Karpas-422 (cell line): ENCODE measurements at regions not wholly inside any gene's neighbourhood (a gene's known extent, or its start where the extent isn't known, plus 50 kb on each side); places are given as distances from the start of the nearest gene placed in this dataset.

ENCODE experiments used
- DNase-seq: peaks from one replicate; pipeline ENCODE4 v3.0.0-alpha.2; 2015
- H2AFZ ChIP-seq: fragments of 200-600 bp; sonication (generic); 2 replicates; pipeline ENCODE4 v1.6.1; 2014; ENCODE audit warnings: antibody characterized with exemption, low read length, mixed read lengths
- H3K27ac ChIP-seq: fragments of 200-600 bp; sonication (generic); 2 replicates; pipeline ENCODE4 v1.5.1; 2014; ENCODE audit warnings: mild to moderate bottlenecking, low read length, moderate library complexity
- H3K27me3 ChIP-seq: fragments of 200-600 bp; sonication (generic); 2 replicates; pipeline ENCODE4 v1.6.1; 2014; ENCODE audit warnings: low read length, mixed read lengths
- H3K36me3 ChIP-seq: fragments of 200-600 bp; sonication (generic); 2 replicates; pipeline ENCODE4 v1.6.1; 2014; ENCODE audit warnings: low read length, mixed read lengths; ENCODE audit not compliant: insufficient read depth
- H3K4me1 ChIP-seq: fragments of 200-600 bp; sonication (generic); 2 replicates; pipeline ENCODE4 v1.6.1; 2014; ENCODE audit warnings: mild to moderate bottlenecking, low read length, mixed read lengths
- H3K4me2 ChIP-seq: fragments of 200-600 bp; sonication (generic); 2 replicates; pipeline ENCODE4 v1.6.1; 2014; ENCODE audit warnings: low read length, low read depth, mild to moderate bottlenecking; ENCODE audit not compliant: poor library complexity, severe bottlenecking
- H3K4me3 ChIP-seq: fragments of 200-600 bp; sonication (generic); 2 replicates; pipeline ENCODE4 v1.5.1; 2014; ENCODE audit warnings: mild to moderate bottlenecking, antibody characterized with exemption, low read length, mixed read lengths
- H3K79me2 ChIP-seq: fragments of 200-600 bp; sonication (generic); 2 replicates; pipeline ENCODE4 v1.6.1; 2014; ENCODE audit warnings: mild to moderate bottlenecking, low read length, mixed read lengths
- H3K9ac ChIP-seq: fragments of 200-600 bp; sonication (generic); 2 replicates; pipeline ENCODE4 v1.6.0; 2014; ENCODE audit warnings: low read length
- H3K9me2 ChIP-seq: fragments of 200-600 bp; sonication (generic), shearing (Covaris generic); replicated peaks from 2 replicates; pipeline ENCODE4 v1.6.0; 2014; ENCODE audit warnings: mild to moderate bottlenecking, low read length, moderate library complexity; ENCODE audit not compliant: insufficient read depth
- H3K9me3 ChIP-seq: fragments of 300-700, 200-600 bp; sonication (generic); 2 replicates; pipeline ENCODE4 v1.6.1; 2014; ENCODE audit warnings: low read length, mixed read lengths
- H4K20me1 ChIP-seq: fragments of 200-600 bp; sonication (generic); 2 replicates; pipeline ENCODE4 v1.6.1; 2014; ENCODE audit warnings: mild to moderate bottlenecking, antibody characterized with exemption, low read length, low read depth; ENCODE audit not compliant: insufficient read depth

DNA sequence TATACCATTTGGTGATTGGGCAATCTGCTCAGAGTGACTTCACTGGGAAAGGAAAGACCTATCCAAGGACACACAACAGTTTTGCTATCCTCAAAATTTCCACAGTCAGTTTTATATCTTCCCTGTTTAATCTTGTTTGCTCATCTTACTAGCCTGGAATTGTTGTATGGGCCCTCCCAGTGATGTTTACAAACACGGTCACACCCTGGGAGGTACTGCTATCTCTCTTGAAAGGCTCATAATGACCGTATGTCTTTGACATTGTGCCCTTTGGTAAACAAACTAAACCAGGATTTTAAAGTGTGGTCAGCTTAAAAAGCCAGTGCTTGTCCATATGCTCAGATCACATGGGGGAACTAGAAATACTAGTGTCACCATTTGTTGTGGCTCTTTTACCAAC is 277.0 kb downstream of the CDH2 start:
- no peaks in the 10 kb centered on the region for H4K20me1 ChIP-seq
- H2AFZ ChIP-seq, result no peak overlapping the region
- peaks cover 19% of the 10 kb centered on the region; the same call in 1 of the 2 replicates for H3K9me3 ChIP-seq
- no peaks in the 10 kb centered on the region for H3K9me2 ChIP-seq
- no peaks in the 10 kb centered on the region for H3K36me3 ChIP-seq
- H3K4me2 ChIP-seq, result no peak overlapping the region
- no peaks in the 10 kb centered on the region for H3K27me3 ChIP-seq
- H3K79me2 ChIP-seq, result no peaks in the 10 kb centered on the region
- no peaks in the 10 kb centered on the region for H3K4me1 ChIP-seq
- no peak overlapping the region for H3K4me3 ChIP-seq
- H3K9ac ChIP-seq, result no peak overlapping the region
- DNase-seq, result no peak
- no peak overlapping the region for H3K27ac ChIP-seq

- Histone ChIP-seq H3K79me2 (no peaks in the 10 kb centered on the region), H3K27ac (no peak overlapping the region), H3K9me3 (peaks cover 24% of the 10 kb centered on the region), H3K9ac (no peak overlapping the region), H4K20me1 (no peaks in the 10 kb centered on the region), H3K9me2 (no peaks in the 10 kb centered on the region), H3K4me3 (no peak overlapping the region), H3K4me1 (no peaks in the 10 kb centered on the region), H3K4me2 (no peak overlapping the region), H3K27me3 (no peaks in the 10 kb centered on the region), H3K36me3 (no peaks in the 10 kb centered on the region), H2AFZ (no peak overlapping the region)
- no peak for DNase-seq
These were observed 282.2 kb downstream of the CDH2 start for GRCh38 chr18:27894746-27895145.

DNA sequence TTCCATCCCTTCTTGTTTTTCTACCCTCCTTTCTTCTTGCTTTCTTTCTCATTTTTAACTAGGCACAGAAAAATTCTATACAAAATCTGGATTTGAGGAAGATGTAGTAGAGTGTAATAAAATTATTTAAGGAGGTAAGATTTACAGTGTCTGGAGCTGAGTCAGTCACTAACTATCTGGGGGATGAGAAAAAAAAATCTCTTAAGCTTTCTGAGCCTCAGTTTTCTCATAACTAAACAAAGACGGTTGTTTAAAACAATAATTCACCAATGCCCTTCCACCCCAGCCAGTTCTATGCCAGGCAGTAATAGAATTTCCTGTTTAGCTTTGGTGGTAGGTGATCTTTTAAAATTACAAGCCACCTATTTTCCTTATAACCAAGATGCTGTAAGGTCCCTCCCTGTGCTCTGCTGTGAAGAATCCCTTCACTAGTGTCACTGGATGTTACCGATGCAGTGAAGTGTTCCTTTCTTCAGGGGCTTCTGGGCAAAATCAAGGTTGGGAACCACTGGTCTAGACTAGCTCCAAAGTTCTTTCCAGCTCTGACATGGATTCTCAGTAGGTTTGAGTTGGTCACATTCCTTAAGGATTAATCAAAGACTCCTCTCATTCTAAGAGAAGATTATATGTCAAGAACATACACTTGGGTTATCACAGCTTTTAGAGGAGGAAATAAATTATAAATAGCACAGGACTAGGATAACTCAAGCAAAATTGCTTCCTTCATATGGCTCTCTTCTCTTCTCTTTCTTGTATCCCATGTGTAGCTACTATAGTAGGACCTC is 289.0 kb downstream of the CDH2 start:
- Histone ChIP-seq H3K79me2 (no peaks in the 10 kb centered on the region), H3K9ac (no peak overlapping the region), H3K4me1 (no peaks in the 10 kb centered on the region), H3K9me2 (no peaks in the 10 kb centered on the region), H3K4me2 (no peak overlapping the region), H4K20me1 (no peaks in the 10 kb centered on the region), H2AFZ (no peak overlapping the region), H3K4me3 (no peak overlapping the region), H3K36me3 (no peaks in the 10 kb centered on the region), H3K9me3 (peaks cover 25% of the 10 kb centered on the region), H3K27me3 (no peaks in the 10 kb centered on the region), H3K27ac (no peak overlapping the region)
- no peak for DNase-seq

GRCh38 chr18:27887287-27887686 is 289.6 kb downstream of the CDH2 start:
- Histone ChIP-seq H3K9ac (no peak overlapping the region), H3K4me2 (no peak overlapping the region), H3K4me3 (no peak overlapping the region), H3K36me3 (no peaks in the 10 kb centered on the region), H2AFZ (no peak overlapping the region), H4K20me1 (no peaks in the 10 kb centered on the region), H3K27me3 (no peaks in the 10 kb centered on the region), H3K9me2 (no peaks in the 10 kb centered on the region), H3K79me2 (no peaks in the 10 kb centered on the region), H3K4me1 (no peaks in the 10 kb centered on the region), H3K27ac (no peak overlapping the region), H3K9me3 (peaks cover 24% of the 10 kb centered on the region)
- no peak for DNase-seq

- DNase-seq, result no peak
- H3K9ac ChIP-seq, result no peak overlapping the region
- no peaks in the 10 kb centered on the region for H3K9me2 ChIP-seq
- no peak overlapping the region for H3K4me3 ChIP-seq
- no peak overlapping the region for H3K27ac ChIP-seq
- no peaks in the 10 kb centered on the region for H3K36me3 ChIP-seq
- no peaks in the 10 kb centered on the region for H3K79me2 ChIP-seq
- H3K4me2 ChIP-seq, result no peak overlapping the region
- H3K4me1 ChIP-seq, result no peaks in the 10 kb centered on the region
- H4K20me1 ChIP-seq, result no peaks in the 10 kb centered on the region
- no peaks in the 10 kb centered on the region for H3K27me3 ChIP-seq
- no peak overlapping the region for H2AFZ ChIP-seq
- H3K9me3 ChIP-seq, result peaks cover 27% of the 10 kb centered on the region
These were observed 297.4 kb downstream of the CDH2 start for GRCh38 chr18:27879540-27879939.

GRCh38 chr18:27871726-27872125 is 305.2 kb downstream of the CDH2 start:
- Histone ChIP-seq H3K9me2 (no peaks in the 10 kb centered on the region), H3K79me2 (no peaks in the 10 kb centered on the region), H3K4me3 (no peak overlapping the region), H3K4me2 (no peak overlapping the region), H3K9me3 (peaks cover 2% of the 10 kb centered on the region; the same call in 1 of the 2 replicates), H3K9ac (no peak overlapping the region), H3K27me3 (no peaks in the 10 kb centered on the region), H3K36me3 (no peaks in the 10 kb centered on the region), H3K27ac (no peak overlapping the region), H2AFZ (no peak overlapping the region), H3K4me1 (no peaks in the 10 kb centered on the region), H4K20me1 (no peaks in the 10 kb centered on the region)
- DNase-seq, result no peak

- no peaks in the 10 kb centered on the region for H3K79me2 ChIP-seq
- no peaks in the 10 kb centered on the region for H4K20me1 ChIP-seq
- H2AFZ ChIP-seq, result no peak overlapping the region
- H3K4me3 ChIP-seq, result no peak overlapping the region
- no peak overlapping the region for H3K27ac ChIP-seq
- peaks cover 5% of the 10 kb centered on the region; the same call in 1 of the 2 replicates for H3K9me3 ChIP-seq
- H3K27me3 ChIP-seq, result no peaks in the 10 kb centered on the region
- H3K4me2 ChIP-seq, result no peak overlapping the region
- H3K9ac ChIP-seq, result no peak overlapping the region
- DNase-seq, result no peak
- no peaks in the 10 kb centered on the region for H3K9me2 ChIP-seq
- H3K4me1 ChIP-seq, result no peaks in the 10 kb centered on the region
- H3K36me3 ChIP-seq, result no peaks in the 10 kb centered on the region
These were observed 307.2 kb downstream of the CDH2 start for GRCh38 chr18:27869735-27870134.

GRCh38 chr18:27865431-27865830 is 311.5 kb downstream of the CDH2 start:
- Histone ChIP-seq H2AFZ (no peak overlapping the region), H3K9me2 (no peaks in the 10 kb centered on the region), H3K4me3 (no peak overlapping the region), H3K4me2 (no peak overlapping the region), H3K79me2 (no peaks in the 10 kb centered on the region), H3K27ac (no peak overlapping the region), H3K27me3 (no peaks in the 10 kb centered on the region), H3K36me3 (no peaks in the 10 kb centered on the region), H4K20me1 (no peaks in the 10 kb centered on the region), H3K4me1 (no peaks in the 10 kb centered on the region), H3K9ac (no peak overlapping the region), H3K9me3 (peaks cover 5% of the 10 kb centered on the region; the same call in 1 of the 2 replicates)
- DNase-seq, result no peak
